ELR (cell line): ENCODE measurements at regions not wholly inside any gene's neighbourhood (a gene's known extent, or its start where the extent isn't known, plus 50 kb on each side); places are given as distances from the start of the nearest gene placed in this dataset.
"Not testable (repeated sequence)": the region's sequence is repeated elsewhere in the genome, so short reads cannot be mapped to it uniquely, and the experiment has no call there.

Experiments
- DNase-seq: peaks from one replicate; pipeline ENCODE4 v3.0.0-alpha.2; 2015; ENCODE audit warnings: low read depth

DNA sequence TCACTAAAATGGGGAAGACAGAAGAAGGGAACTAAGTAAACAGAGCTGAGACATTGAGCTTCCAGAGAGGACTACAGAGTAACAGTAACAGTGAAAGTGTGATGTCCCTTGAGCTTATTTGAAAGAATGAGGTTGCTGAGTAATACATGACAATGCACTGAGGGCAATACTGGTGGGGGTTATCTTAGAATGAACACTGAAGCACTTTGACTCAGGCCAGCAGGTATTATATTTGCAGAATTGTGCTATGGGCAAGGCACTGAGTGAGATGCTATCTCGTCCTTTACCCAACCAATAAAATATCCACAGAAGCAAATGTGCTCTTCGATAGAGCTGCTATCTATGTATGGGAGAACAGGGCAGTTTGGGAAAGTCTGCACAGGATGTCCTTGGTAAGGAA lies 133.2 kb downstream of the DISP1 start:
- DNase-seq, result peak; percentile 27

DNA sequence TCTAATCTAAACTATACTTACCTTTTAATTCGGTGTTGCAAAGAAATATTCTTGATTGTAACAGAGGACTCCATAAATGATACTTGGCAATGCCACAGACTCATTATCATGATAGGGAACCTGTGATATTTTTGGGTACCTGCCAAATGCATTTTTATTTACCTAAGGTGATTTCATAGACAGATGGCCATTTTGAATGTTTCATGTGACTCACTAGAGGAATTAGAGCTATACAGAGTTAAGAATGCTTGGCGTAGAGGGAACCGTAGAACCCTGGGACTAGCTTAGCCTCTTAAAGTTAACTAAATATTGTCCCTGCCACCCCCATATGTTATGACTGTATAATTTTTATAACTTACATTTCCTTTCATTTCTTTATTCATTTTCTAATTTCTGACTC lies 136.1 kb downstream of the DISP1 start:
- no peak for DNase-seq

DNA sequence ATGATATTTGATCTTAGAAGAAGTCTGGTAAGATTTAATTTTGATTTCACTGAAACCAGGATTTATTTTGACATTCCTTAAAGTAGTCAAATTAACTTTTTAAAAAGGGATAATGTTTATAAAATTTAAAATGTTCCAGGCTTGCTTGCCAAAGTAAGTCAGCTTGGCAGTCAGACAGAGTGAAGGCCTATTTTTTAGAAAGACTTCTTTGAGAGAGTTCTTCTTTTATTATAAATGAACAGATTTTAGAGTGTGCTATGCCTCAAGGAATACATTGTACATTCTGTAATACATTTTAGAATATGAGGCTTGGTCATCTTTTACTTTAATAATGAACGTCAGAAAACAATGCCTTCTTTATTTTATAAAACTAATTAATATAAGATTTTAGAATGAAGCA lies 138.7 kb downstream of the DISP1 start:
- DNase-seq, result no peak

GRCh38 chr1:222955964-222956363 lies 141.1 kb downstream of the DISP1 start:
- no peak for DNase-seq

DNA sequence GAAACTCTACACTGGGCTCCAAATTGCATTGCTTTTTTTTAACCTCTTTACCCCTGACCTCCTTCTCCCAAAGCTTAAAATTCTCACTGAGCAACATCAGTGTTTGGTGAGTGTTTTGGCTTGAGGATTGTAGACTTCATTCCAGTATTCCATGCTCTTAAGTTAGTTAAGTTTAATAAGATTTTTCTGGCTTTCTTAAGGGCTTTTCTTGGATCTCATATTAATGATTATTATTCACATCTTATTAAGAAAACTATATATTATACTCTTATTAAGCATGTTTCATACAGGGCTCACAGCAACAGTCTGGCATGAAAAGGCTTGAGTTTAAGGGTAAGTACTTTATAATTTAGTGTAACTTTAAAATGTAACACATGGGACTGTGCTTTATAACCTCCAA lies 141.8 kb downstream of the DISP1 start:
- DNase-seq, result no peak

DNA sequence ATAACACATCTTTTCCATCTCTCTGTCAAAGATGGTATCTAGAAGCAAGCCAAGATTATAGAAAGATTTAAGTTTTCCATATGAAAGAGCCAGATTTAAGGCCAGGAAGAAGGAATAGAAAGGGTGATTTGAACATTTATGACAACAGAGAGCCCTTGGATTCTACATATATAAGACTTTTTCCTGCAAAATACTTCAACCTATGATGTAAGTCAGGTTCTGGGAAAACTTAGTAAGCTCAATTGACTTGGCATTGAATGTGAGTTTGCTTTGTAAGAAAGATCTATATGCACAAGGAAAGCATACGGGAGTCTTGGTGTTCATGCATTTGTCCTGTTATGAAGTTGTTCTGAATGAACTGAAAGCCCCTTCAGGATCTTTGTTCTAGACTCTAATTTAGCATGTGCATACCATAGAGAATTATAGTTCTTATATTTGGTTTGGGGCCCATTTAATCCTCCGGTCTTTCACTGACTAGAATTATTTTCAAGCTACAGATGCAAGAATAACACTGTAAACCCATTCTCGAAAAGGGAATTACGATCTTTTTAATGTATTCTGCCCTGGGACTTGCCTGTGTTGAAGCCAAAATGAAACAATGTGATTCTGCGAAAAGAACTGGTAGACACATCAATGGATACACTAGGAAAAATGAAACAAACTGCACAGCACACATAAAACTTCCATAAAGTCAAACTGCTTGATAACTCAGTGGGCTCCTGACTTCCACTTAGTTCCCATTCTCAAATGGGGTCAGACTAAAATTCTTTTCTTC lies 152.8 kb downstream of the DISP1 start:
- no peak for DNase-seq

DNA sequence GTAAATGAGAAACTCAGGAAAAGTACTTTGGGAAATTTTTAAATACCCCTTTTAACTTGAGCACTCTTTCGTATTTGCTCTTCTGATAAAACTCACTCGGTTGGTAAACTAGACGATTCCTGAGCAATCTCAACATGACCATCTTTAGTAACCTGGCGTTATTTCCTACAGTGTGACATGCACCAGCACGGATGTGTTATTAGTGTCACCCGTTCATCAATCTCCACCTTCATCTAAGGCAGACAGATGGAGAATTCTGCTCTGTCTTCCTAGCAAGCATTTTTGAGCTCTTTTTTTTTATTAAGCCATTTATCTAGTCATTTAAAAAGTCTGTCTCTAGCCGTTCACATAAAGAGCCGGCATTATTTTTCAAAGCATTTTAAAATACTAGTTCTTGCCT lies 155.2 kb downstream of the DISP1 start:
- no peak for DNase-seq

GRCh38 chr1:222970711-222971110 lies 155.9 kb downstream of the DISP1 start:
- no peak for DNase-seq

DNA sequence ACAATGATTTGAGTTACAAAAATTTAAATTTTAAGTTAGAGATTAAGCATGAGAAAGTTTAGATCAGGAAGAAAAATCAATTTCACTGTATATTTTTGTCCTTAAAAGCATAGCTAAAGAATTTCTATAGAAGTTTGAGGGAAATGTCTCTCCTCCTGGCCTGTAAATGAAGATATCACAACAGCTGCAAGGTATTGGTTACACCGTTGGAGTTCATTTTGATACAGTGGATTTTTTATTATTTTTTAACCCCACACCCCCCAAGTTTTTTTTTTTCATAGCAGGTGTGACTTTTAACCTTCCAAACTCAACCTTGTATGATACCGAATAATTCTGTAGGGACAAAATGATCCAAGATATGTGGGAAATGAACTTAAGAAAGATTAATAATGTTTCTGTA lies 156.3 kb downstream of the DISP1 start:
- no peak for DNase-seq

DNA sequence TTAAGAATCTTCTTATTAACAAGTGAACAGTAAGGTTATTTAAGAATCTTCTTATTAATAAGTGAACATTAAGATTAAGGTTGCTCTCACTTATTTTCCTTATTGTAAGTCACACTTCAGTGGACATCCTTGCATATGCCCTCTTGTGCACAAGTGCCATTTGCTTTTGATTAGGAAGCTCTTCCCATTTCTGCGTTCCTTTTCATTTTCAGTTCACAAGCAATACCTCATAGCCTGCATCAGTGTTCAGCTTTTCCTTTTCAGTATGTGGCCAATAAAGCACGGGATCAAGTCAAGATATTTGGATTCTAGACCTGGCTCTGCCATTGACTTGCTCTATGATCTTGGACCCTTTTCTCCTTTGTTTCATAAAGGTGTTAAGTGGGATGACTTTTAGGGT lies 158.7 kb downstream of the DISP1 start:
- DNase-seq, result no peak

DNA sequence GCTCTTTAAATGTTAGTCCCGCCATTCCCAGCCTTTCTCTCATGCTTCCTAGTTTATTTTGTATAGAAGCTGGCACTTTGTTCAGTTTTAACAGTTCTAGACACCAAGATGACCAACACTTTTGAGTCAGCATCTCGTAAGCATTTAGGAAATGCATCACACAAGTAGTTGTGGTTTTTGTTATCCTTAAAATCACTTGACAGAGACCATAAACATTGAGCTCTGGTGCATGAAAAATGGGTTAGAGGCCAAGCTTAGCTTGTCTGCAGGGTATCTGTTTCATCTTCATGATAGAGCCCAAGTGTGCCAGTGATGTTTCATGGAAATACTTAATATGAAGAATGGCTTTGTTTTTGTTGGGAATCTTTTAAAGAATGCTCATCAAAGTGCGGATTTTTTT lies 159.7 kb downstream of the DISP1 start:
- peak; percentile 91 for DNase-seq

- DNase-seq, result peak; percentile 26
Measured at GRCh38 chr1:222975472-222976122, 160.8 kb downstream of the DISP1 start.

- DNase-seq, result no peak
Measured at GRCh38 chr1:222976453-222976852, 161.6 kb downstream of the DISP1 start.

DNA sequence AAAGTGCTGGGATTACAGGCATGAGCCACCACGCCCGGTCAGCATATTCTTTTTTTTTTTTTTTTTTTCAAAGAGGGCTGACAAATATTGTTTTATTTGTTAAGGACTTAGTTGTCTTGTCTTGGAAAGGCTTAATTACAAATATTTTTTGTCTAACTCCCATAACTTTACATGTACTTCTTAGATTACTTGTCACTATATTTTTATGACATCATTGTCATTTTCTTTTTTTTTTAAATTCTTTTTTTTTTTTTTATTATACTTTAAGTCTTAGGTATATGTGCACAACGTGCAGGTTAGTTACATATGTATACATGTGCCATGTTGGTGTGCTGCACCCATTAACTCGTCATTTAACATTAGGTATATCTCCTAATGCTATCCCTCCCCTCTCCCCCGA lies 162.5 kb downstream of the DISP1 start:
- not testable (repeated sequence) for DNase-seq

GRCh38 chr1:222979561-222979960 lies 163.5 kb downstream of the TLR5 start:
- DNase-seq, result no peak

- no peak for DNase-seq
Measured at GRCh38 chr1:222987674-222988076, 155.4 kb downstream of the TLR5 start.

GRCh38 chr1:222989443-222989842 lies 153.6 kb downstream of the TLR5 start:
- DNase-seq, result no peak

DNA sequence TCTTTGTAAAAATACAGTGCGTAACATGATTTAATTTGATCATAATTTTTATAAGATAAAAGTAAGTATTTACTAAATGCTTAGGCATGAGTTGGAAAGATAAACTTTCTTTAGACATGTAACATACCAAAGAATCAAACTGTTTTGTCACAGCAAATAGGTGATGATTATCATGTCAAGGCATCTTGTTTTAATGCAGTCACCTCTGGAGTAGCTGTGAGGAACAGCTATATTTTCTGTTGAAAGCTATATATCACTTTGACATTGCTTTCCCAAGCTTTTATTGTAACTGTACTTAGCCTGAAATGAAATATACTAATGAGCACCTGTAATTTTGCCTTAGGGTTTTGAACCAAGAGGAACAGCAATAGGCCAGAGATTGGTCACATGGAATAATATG lies 151.9 kb downstream of the TLR5 start:
- no peak for DNase-seq

- DNase-seq, result no peak
Measured at GRCh38 chr1:222991908-222992307, 151.1 kb downstream of the TLR5 start.

DNA sequence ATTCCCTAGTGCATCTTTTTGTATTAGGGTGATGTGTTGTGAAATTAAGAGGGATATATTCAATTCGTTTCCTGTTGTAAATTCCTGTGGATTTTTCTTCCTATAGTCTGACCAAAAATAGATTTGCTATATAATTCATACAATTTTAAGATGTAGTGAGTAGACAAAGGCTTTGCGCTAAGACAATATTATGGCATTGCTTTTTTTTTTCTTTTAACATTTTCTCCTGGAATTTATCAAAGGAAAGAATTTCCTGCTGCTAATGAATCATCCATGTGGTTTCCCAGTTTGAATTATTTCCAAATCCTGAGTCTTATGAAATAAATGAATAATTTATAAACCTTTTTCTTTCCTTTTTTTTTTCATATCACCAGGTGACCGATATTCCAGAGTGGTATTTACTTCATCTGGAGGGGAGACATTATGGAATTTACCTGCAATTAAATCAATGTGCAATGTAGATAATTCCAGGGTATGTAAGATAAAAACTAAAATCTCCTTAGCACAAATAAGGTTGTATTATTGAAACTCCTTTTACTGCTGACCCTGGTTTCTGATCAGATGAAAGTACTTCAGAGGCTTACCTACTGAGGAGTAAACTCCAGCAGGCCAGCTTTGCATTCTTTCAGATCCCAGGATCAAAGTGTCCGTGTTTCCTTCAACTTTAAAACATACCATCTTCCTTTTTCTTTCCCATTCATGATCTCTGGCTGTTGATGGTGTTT lies 148.4 kb downstream of the TLR5 start:
- DNase-seq, result peak; percentile 88

GRCh38 chr1:222995236-222995580 lies 147.8 kb downstream of the TLR5 start:
- peak; percentile 49 for DNase-seq

DNA sequence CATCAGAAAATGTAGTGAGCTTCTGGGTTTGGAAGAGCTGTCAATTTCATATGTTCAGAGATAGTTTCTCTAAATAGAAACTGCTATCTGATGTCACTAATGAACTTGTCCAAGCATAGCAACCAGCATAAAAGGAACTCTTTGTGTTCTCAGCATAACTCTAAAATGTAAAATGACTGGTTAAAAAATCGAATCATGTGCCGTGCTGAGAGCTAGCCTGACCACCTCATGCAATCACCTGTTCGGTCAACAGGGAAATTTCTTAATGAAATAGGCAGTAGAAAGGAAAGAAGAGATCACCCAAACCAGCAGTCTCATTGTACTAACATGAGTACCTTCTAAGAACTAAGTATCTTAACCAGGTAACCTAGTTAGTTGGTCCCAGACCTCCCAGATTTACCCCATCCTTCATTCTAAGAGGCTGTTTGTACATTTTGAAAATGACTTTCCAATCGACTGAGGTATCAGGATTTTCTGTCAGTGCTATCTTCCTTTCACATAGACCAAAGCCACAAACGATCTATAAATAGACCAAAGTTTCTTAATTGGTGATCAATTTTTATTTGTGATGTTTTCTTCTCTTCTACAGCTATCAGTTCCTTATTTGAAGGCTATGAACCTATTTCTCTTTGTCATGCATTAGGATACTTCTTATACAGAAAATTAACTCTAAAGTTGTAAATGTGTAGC lies 147.3 kb downstream of the TLR5 start:
- no peak for DNase-seq
